Fibroblast of lung (primary cell): ENCODE measurements at regions not wholly inside any gene's neighbourhood (a gene's known extent, or its start where the extent isn't known, plus 50 kb on each side); places are given as distances from the start of the nearest gene placed in this dataset.

Experiments used
- EZH2 ChIP-seq: IDR thresholded peaks from 2 replicates; pipeline ENCODE4 v1.5.1; 2012; ENCODE audit warnings: low read length, control low read depth, mild to moderate bottlenecking; ENCODE audit errors: missing control alignments
- TF ChIP-seq, protein P1 (sequence below), 2 donors: IDR thresholded peaks in 1 of 2; conservative IDR thresholded peaks in 1 of 2; 1 replicate in 1 of 2; 2 replicates in 1 of 2; pipeline ENCODE4 v1.5.1; 2011 to 2012; ENCODE audit warnings: low read length in 2 of 2, control low read depth in 1 of 2, inconsistent platforms in 1 of 2, low read depth in 1 of 2, mild to moderate bottlenecking in 1 of 2

DNA sequence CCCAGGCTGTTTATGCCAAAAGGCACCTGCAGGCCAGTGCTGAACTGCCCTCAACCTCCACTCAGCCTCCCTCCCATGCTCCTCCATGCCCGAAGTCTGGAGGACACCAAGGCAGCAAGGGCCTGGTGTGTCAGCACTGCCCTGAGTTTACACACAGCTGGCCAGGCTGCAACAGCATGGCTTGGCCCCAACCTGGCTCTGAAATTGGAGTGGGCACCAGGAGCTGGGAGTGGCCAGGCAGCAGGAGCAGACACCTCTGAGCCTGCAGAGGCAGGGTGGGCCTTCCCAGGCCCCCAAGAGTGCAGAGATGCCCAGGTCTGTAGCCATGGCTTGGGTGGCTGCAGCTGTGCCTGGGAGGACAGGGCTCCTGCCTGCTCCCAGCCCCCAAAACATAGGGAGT is 571.2 kb upstream of the ACTRT1 start:
- TF ChIP-seq, protein P1, sequence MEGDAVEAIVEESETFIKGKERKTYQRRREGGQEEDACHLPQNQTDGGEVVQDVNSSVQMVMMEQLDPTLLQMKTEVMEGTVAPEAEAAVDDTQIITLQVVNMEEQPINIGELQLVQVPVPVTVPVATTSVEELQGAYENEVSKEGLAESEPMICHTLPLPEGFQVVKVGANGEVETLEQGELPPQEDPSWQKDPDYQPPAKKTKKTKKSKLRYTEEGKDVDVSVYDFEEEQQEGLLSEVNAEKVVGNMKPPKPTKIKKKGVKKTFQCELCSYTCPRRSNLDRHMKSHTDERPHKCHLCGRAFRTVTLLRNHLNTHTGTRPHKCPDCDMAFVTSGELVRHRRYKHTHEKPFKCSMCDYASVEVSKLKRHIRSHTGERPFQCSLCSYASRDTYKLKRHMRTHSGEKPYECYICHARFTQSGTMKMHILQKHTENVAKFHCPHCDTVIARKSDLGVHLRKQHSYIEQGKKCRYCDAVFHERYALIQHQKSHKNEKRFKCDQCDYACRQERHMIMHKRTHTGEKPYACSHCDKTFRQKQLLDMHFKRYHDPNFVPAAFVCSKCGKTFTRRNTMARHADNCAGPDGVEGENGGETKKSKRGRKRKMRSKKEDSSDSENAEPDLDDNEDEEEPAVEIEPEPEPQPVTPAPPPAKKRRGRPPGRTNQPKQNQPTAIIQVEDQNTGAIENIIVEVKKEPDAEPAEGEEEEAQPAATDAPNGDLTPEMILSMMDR (conservative IDR thresholded peaks at IDR 0.05 in 1 of 2, IDR thresholded peaks at IDR 0.05 in 1 of 2; ENCODE audit: low read depth in 1 of 2, low read length in 2 of 2) = no peak
- no peak for TF ChIP-seq EZH2
